Activated CD4-positive, alpha-beta T cell treated with anti-CD3 and anti-CD28 coated beads for 1 hour (primary cell): ENCODE measurements at regions not wholly inside any gene's neighbourhood (a gene's known extent, or its start where the extent isn't known, plus 50 kb on each side); places are given as distances from the start of the nearest gene placed in this dataset.
A peak's percentile ranks its signal among the peaks of the same experiment; 100 is the strongest.

Experiments
- DNase-seq: peaks from one replicate; pipeline ENCODE4 v3.0.0-alpha.2; 2020

- DNase-seq, result no peak
Measured at GRCh38 chr2:176546550-176546949, 277.3 kb downstream of the MTX2 start.

DNA sequence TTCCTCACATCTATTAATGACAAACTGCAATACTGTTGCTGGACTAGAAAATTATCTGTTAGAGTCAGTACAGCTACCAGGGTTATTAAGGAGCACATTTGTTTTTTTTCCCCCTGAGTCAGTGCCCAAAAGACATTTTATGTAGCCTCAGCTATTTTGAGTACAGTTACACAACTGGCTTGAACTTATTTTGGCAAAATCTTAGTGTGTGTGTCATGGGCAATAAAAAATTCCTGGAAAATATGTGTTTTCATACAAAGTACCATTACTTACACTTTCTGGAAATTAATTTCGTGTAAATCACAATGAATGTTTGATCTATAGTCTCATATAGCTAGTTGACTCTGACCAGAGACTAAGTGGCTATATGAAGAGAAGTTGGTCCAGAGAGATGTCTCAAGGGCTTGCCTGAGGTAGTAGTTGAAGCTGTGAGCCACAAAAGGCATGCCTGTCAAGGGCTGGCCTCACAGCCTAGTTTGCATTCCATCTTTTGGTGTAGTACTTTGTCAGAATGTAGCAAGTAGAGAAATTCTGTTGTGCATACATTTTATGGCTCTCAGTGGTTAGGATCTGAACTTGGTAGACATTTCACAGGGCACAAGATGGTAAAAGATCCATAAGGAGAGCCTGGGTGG is 283.4 kb downstream of the MTX2 start:
- no peak for DNase-seq

GRCh38 chr2:176553685-176554100 is 284.5 kb downstream of the MTX2 start:
- peak; percentile 10 for DNase-seq

GRCh38 chr2:176554101-176555048 is 285.1 kb downstream of the MTX2 start:
- DNase-seq, result no peak

DNA sequence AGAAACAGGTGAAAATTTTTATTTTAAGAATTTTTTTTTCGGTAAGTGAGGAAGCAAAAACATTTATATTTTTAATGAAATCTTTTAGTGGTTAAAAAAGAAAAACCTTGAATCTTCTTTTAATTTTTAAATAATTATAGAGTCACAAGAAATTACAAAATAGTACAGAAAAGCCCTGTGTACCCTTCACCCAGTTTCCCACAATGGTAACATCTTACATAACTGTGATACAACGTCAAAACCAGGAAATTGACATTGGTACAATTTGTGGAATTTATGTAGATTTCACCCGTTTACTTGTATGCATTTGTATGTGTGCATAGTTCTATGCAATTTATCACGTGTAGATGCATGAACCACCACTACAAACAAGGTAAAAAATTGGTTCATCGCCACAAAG is 285.9 kb downstream of the MTX2 start:
- DNase-seq, result no peak

GRCh38 chr2:176555781-176556180 is 286.5 kb downstream of the MTX2 start:
- no peak for DNase-seq

GRCh38 chr2:176556373-176556772 is 287.1 kb downstream of the MTX2 start:
- no peak for DNase-seq

DNA sequence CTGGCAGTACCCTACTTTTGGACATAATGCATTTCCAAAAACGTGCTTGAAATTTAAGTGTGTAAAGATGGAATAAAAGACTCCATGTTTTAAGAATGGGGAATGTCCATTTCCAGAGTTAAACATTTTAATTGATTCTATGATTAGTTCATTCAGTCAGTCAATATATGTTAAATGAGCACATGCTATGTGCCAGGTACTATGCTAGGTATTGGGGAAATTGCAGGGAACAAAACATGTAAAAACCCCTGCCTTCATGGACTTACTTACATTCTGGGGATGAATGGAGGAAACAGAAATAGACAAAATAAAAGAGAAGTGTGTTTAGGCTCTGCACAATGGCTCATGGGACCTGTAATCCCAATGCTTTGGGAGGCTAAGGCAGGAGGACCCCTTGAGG is 288.6 kb downstream of the MTX2 start:
- DNase-seq, result no peak

- DNase-seq, result no peak
Measured at GRCh38 chr2:176558574-176559140, 289.4 kb downstream of the MTX2 start.

DNA sequence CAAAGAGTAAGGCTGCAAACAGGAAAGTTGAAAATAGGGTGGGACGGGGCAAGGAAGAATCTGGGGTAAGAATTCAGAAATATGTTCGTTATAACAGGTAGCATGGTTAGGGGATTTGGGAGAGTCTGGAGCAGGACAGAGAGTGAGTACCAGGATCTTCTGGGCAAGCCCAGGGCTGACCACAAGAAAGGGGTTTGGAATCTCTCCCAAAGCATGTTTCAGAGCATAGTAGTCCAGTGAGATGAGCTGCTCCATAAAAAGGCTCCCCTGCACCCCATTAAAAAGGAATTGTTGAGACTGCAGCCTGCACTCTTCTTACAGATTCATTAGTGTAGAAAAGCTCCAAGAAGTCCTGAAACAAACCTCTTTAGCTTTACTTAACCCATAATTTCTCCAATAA is 291.1 kb downstream of the MTX2 start:
- no peak for DNase-seq

DNA sequence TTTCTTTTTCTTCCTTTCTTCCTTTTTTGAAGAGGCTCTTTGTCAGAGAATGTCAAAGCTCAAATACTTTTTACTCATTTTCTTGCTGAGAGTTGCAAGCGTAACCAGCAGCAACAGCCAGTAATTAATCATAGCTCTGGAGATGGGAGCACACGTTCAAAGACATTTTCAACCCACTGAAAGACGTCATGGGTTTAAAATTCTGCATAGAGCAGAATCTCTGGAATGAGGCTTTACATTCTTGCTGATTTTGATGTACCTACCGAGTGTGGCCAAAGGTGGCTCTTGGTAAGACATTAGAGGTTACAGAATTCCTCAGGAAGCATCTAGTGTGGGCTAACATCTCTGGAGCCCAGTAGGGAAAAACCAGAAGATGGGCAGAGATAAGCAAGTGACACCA is 292.5 kb downstream of the MTX2 start:
- no peak for DNase-seq

- no peak for DNase-seq
Measured at GRCh38 chr2:176562359-176563078, 293.3 kb downstream of the MTX2 start.

- no peak for DNase-seq
Measured at GRCh38 chr2:176565641-176566323, 296.5 kb downstream of the MTX2 start.

DNA sequence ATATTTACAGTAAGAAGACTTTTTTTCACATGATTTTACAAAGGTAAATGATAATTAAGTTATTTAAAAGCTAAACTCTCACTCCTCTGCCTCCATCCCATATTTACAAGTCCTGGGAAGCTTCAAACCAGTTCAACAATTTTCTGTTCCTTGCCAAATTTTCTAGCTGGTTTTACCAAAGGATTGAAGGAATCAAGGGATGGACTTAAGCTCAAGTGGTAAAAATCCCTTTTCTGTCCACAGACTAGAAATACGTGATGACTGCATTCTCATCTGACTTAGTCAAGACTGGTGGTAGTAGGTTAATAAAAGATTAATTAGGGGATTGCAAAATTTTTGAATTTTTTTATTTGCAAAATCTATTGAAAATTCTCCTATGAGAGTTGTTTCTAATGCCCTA is 297.3 kb downstream of the MTX2 start:
- no peak for DNase-seq

DNA sequence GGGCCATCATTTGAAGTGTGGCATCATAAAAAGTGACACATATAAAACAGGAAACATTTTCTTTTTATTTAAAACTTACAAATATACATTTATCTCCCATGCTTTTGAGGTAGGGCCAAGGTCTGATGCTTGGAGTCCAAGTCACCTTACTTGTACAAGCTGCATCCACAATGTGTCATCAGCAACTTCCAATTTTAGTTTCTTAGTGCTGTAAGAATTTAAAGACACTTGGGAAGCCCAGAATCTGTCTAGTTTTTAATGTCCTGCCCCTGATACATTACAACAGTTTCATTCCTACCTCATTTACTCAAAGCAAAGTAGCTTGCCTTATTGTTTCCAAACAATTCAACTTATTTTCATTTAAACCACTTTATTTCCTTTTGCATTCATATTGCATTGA is 297.7 kb downstream of the MTX2 start:
- no peak for DNase-seq

- DNase-seq, result no peak
Measured at GRCh38 chr2:176567361-176567760, 298.1 kb downstream of the MTX2 start.

- DNase-seq, result no peak
Measured at GRCh38 chr2:176569574-176569973, 300.3 kb downstream of the MTX2 start.

DNA sequence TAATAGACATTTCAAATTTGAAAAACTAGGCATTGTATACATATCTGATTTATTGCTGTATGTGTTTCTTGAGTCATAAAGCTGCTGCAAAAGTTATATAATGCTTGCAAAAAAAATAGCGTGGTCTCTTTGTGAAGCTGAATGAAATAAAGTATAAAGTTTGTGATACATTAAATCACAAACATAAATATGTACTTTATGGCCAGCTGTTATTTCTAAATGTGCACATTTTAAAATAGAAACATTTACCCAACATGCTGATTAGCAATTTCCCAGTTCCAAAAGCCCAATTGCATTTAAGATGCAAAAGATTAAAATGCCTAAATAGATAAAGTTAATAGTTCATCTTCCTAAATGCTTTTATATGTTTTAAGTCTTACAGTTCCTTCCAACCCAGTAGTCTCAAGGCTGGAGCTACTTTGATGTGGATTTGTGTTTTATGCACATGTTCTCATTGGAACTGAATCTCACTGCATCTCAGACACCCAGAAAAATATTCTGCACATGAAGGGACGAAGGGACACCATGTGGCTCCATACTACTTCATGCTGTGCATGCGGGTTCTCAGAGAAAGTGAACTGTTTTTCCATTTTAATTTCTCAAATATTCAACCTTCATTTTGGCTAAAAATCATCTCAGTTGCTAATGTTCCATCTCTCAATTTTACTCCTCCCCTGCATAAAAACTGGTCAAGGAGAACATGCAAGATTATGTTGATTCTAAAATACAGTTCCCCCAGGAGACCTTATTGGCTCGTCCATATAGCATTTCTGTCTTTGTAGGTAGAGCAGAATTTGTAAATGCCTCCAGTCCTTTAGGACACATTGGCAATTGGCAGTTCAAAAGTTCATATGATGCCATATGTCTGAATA is 304.6 kb downstream of the MTX2 start:
- no peak for DNase-seq

DNA sequence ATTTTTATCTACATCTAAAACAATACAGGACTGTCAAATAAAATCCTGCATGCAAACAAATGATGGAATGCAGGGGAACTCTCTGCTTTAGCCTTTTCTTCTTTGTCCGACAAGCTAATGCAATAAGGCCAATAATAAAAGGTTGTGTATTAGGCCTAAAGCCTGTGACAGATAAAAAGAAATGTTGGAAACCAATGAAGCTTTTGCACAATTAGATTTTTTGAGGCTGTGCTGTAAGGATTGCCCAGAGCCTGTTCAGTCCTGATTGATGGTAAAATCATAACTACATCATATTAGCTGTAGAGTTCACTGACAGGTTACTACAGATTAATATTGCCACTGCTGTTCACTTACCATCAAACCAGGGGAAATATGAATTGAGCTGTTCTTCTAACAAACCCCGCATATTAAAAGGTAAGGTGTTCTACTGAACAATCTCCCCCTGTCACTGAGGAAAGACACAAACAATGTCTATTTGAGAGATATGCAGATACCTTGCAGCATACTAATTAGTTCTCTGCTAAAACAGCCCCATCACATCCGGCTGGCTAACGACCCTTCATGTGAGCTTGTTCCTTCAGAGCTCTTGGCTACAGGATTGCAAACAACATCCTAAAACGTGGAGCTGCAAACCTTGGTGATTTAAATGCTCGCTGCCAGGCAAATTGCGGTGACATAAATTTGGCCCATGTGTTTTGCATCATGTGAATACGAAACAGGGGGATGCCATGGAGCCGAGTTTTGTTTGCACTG is 305.4 kb downstream of the MTX2 start:
- DNase-seq, result no peak

DNA sequence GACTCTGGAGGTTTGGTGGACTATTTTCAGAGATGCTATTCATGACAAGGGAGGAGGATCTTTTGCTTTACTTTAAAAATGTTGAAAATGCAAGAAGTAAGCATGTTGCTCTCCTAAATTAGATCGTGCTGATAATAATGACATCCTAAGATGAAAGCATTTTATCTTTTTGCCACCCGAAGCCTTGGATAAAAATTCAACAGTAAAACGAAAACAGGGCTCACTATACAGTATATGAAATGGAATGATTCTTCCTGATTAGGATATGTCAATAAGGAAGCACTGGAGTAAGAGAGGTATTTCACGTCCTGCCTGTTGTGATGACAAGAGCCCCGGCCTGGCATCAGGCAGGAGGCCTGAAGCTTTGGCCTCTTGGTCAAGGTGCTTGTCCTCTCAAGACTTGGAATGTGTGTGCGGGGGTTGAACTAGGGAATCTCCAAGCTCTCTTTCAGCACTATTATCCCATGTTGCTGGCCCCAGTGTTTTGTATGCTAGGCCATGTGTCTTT is 306.0 kb downstream of the MTX2 start:
- no peak for DNase-seq

- DNase-seq, result no peak
Measured at GRCh38 chr2:176577054-176577453, 307.8 kb downstream of the MTX2 start.
